Ishikawa (cell line): ENCODE measurements at regions not wholly inside any gene's neighbourhood (a gene's known extent, or its start where the extent isn't known, plus 50 kb on each side); places are given as distances from the start of the nearest gene placed in this dataset.

Source experiments
- EGR1 ChIP-seq: IDR thresholded peaks from 2 replicates; pipeline ENCODE4 v1.6.1; 2012
- FOXM1 ChIP-seq: IDR thresholded peaks from 2 replicates; pipeline ENCODE4 v1.6.1; 2012; ENCODE audit warnings: low read depth, borderline replicate concordance
- ZBTB7A ChIP-seq: IDR thresholded peaks from 2 replicates; pipeline ENCODE4 v1.6.1; 2012; ENCODE audit warnings: low read depth
- TF ChIP-seq, protein P1 (sequence below): IDR thresholded peaks from 2 replicates; pipeline ENCODE4 v1.6.1; 2012
- TF ChIP-seq, protein P2 (sequence below): IDR thresholded peaks from 2 replicates; pipeline ENCODE4 v1.6.1; 2012

DNA sequence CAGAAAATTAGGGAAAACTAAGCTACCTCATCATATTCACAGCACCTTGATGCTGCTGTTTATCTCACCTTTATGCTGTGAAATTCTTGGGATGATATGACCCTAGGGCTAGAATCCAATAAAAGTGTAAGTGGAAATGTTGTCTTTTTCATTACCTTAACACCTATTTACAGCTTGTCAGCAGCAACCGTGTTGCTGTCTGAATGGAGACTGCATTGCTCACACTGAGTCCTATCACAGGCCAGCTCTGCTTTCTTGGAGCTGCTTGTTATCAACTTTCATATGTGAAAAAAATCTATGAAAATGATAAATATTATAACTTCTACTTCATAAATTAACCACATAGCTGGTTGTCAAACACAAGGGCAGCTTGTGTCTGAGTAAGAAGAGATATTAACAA is 789.5 kb downstream of the TECRL start:
- no peak for TF ChIP-seq FOXM1
- TF ChIP-seq, protein P1, sequence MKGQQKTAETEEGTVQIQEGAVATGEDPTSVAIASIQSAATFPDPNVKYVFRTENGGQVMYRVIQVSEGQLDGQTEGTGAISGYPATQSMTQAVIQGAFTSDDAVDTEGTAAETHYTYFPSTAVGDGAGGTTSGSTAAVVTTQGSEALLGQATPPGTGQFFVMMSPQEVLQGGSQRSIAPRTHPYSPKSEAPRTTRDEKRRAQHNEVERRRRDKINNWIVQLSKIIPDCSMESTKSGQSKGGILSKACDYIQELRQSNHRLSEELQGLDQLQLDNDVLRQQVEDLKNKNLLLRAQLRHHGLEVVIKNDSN: no peak
- no peak for TF ChIP-seq ZBTB7A
- TF ChIP-seq, protein P2, sequence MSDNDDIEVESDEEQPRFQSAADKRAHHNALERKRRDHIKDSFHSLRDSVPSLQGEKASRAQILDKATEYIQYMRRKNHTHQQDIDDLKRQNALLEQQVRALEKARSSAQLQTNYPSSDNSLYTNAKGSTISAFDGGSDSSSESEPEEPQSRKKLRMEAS: no peak
- TF ChIP-seq EGR1: no peak
